Cardiac muscle cell (in vitro differentiated cells and primary cell): ENCODE measurements at regions not wholly inside any gene's neighbourhood (a gene's known extent, or its start where the extent isn't known, plus 50 kb on each side); places are given as distances from the start of the nearest gene placed in this dataset.
"Not testable (repeated sequence)": the region's sequence is repeated elsewhere in the genome, so short reads cannot be mapped to it uniquely, and the experiment has no call there.

ENCODE experiments used
- DNase-seq, 2 donors: peaks; one replicate each; pipeline versions ENCODE4 v3.0.0 to v3.0.0-alpha.2; 2010 to 2017; ENCODE audit warnings: low read depth in 1 of 2, low spot score in 1 of 2
- H3K27ac ChIP-seq: fragments of 200-600 bp; sonication (generic); 2 replicates; pipeline ENCODE4 v1.5.1; 2016
- H3K27me3 ChIP-seq: fragments of 200-600 bp; sonication (generic); 2 replicates; pipeline ENCODE4 v1.6.0; 2016; ENCODE audit warnings: control low read depth
- H3K36me3 ChIP-seq: fragments of 200-600 bp; sonication (generic); 2 replicates; pipeline ENCODE4 v1.5.1; 2016; ENCODE audit warnings: control low read depth
- H3K4me1 ChIP-seq: fragments of 200-600 bp; sonication (generic); 2 replicates; pipeline ENCODE4 v1.8.1; 2017; ENCODE audit warnings: low read depth, mild to moderate bottlenecking, mixed run types
- H3K4me3 ChIP-seq: fragments of 200-600 bp; sonication (generic); 2 replicates; pipeline ENCODE4 v1.5.1; 2016; ENCODE audit warnings: mild to moderate bottlenecking
- H3K9me3 ChIP-seq: fragments of 200-600 bp; sonication (generic); 2 replicates; pipeline ENCODE4 v1.5.1; 2017; ENCODE audit warnings: low read depth, mild to moderate bottlenecking, control low read depth
- TF ChIP-seq, protein P1 (sequence below): IDR thresholded peaks from 2 replicates; pipeline ENCODE4 v1.5.1; 2012; ENCODE audit warnings: low read depth, mild to moderate bottlenecking, low read length

DNA sequence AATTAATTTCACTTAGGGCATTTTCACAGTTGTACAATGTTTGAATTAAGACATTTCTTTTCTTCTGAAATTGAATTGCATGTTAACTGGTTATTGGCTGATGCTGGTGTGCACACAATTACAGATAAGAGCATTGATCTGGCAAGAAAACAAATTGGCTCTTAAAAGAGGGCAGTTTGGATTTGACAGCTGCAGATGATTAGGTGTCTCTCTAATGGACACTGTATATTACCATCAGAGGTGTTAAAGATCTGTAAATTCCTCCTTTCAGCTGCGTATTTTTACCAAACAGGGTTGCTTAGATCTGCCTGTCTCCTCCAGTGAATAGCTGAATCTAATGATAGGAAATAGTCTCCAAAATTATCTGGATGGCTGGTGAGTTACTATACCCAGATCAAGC, 198.5 kb downstream of the BLID start:
- Histone ChIP-seq H3K4me1 (no peaks in the 10 kb centered on the region), H3K4me3 (no peak overlapping the region), H3K9me3 (no peaks in the 10 kb centered on the region), H3K27ac (no peak overlapping the region), H3K27me3 (no peaks in the 10 kb centered on the region), H3K36me3 (no peaks in the 10 kb centered on the region)
- TF ChIP-seq, protein P1, sequence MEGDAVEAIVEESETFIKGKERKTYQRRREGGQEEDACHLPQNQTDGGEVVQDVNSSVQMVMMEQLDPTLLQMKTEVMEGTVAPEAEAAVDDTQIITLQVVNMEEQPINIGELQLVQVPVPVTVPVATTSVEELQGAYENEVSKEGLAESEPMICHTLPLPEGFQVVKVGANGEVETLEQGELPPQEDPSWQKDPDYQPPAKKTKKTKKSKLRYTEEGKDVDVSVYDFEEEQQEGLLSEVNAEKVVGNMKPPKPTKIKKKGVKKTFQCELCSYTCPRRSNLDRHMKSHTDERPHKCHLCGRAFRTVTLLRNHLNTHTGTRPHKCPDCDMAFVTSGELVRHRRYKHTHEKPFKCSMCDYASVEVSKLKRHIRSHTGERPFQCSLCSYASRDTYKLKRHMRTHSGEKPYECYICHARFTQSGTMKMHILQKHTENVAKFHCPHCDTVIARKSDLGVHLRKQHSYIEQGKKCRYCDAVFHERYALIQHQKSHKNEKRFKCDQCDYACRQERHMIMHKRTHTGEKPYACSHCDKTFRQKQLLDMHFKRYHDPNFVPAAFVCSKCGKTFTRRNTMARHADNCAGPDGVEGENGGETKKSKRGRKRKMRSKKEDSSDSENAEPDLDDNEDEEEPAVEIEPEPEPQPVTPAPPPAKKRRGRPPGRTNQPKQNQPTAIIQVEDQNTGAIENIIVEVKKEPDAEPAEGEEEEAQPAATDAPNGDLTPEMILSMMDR = no peak
- no peak for DNase-seq

DNA sequence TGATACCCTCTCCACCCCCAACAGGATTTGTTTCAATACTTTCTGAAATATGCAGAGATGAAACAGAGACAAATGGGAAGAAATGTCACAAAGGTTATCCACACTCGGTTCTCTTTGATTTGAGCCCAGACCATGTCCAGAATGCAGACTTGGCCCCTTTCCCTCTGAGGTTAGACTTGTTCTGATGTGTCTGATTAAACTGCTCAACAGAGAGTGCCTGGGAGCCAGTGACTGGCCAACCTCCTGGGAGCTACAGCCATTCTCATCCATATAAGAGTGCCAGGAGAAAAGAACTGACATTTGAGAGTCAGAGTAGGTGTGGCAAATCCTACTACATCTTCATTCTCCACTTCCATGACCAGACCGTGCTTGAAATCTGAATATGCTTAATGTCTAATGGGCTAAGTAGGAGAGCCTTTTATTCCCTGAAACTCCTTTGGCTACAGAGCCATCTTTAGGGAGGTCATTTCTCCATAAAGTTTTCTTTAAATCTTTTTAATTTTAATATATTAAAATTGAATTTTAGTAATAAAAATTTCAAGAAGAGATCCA, 201.4 kb downstream of the BLID start:
- H3K4me3 ChIP-seq = no peak overlapping the region
- TF ChIP-seq, protein P1 = no peak
- H3K27ac ChIP-seq = no peak overlapping the region
- no peaks in the 10 kb centered on the region for H3K4me1 ChIP-seq
- no peaks in the 10 kb centered on the region for H3K36me3 ChIP-seq
- H3K27me3 ChIP-seq = no peaks in the 10 kb centered on the region
- no peak for DNase-seq
- H3K9me3 ChIP-seq = no peaks in the 10 kb centered on the region

DNA sequence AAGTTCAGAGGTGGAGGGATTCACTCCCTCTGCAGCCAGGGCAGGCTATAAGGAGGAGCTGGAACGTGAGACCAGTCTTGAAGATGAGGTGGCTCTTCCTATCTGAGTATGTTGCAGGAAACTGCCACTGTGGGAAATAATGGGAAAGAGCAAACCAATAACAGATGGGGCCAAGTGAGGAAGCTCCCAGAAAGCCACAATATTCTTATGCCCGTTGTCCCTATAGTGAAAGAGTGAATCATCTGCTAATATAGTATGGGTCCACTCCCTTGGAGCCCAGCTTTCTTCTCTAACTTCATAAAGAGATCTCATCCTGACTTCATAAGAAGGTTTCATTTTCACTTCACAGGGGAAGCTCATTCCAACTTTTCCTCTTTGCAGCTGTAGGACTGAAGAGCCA, 206.4 kb downstream of the BLID start:
- Histone ChIP-seq H3K4me1 (no peaks in the 10 kb centered on the region), H3K9me3 (no peaks in the 10 kb centered on the region), H3K27me3 (no peaks in the 10 kb centered on the region), H3K4me3 (no peak overlapping the region), H3K27ac (no peak overlapping the region), H3K36me3 (no peaks in the 10 kb centered on the region)
- TF ChIP-seq, protein P1 = no peak
- no peak for DNase-seq

DNA sequence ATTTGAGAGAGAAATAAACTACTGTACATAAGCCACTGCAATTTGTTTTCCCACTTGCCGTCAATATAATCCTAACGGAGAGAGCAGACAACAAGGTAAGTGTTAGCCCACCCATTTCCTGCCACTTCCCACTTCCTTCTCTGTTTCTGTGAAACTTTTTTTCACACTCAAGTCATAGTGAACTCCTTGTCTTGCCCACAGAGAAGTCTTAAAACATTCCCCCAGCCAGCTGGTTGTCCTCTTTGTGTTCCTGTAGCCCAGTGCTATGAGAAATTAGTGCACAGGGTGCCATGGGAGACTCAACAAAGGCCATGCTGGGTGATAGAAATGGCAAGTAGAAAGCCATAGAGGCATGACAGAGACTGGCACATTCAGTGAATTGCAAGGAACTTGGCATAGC, 208.6 kb downstream of the BLID start:
- Histone ChIP-seq H3K9me3 (no peaks in the 10 kb centered on the region), H3K4me3 (no peak overlapping the region), H3K27ac (no peak overlapping the region), H3K4me1 (no peaks in the 10 kb centered on the region), H3K36me3 (no peaks in the 10 kb centered on the region), H3K27me3 (no peaks in the 10 kb centered on the region)
- DNase-seq = no peak
- TF ChIP-seq, protein P1 = no peak

DNA sequence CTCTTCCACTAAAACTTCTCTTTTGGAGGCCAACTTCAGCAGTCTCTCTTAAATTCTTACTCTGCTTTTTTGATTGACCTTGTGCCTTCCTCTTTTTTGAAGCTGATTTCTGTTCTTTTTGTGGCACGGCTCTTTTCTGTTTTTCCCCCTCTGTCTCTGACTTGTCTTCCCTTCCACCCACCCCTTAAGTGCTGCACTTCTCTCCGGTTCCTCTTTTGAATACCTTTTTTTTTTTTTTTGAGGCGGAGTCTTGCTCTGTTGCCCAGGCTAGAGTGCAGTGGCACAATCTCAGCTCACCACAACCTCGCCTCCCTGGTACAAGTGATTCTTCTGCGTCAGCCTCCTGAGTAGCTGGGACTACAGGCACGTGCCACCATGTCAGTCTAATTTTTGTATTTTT, 211.9 kb downstream of the BLID start:
- H3K27me3 ChIP-seq = no peaks in the 10 kb centered on the region
- no peaks in the 10 kb centered on the region for H3K9me3 ChIP-seq
- TF ChIP-seq, protein P1 = no peak
- H3K4me1 ChIP-seq = no peaks in the 10 kb centered on the region
- no peaks in the 10 kb centered on the region for H3K36me3 ChIP-seq
- no peak for DNase-seq
- H3K27ac ChIP-seq = no peak overlapping the region
- H3K4me3 ChIP-seq = no peak overlapping the region

DNA sequence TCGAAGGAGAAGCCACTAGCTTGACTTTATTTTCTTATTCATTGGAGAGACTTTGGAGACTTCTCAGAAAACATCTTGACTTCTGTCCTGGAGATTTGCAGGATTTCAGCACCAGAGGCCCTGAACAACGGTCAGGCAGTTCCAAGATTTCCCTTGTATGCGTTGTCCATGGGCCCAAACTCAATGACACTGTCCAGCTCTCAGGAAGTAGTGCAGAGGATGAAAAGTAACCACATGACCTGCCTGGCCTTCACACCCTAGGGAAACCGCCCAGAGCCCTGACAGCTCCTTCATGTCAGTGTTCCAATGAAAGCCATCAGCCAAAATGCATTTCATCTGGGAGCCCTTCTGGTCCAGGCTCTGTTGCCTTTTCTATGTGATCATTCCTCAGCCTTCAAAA, 214.1 kb downstream of the BLID start:
- Histone ChIP-seq H3K4me3 (no peak overlapping the region), H3K36me3 (no peaks in the 10 kb centered on the region), H3K27me3 (no peaks in the 10 kb centered on the region), H3K4me1 (no peaks in the 10 kb centered on the region), H3K27ac (no peak overlapping the region), H3K9me3 (no peaks in the 10 kb centered on the region)
- TF ChIP-seq, protein P1 = no peak
- DNase-seq = no peak

DNA sequence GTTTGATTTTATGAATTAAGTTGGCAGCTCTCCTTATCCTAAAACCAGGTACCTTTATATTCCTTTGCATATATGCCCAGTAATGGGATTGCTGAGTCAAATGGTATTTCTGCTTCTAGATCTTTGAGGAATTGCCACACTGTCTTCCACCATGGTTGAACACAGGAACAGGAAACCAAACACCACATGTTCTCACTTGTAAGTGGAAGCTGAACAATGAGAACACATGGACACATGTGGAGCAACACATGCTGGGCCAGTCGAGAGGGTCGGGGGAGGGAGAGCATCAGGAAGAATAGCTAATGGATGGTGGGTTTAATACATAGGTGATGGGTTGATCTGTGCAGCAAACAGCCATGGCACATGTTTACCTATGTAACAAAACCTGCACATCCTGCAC, 214.6 kb downstream of the BLID start:
- not testable (repeated sequence) for H3K9me3 ChIP-seq, H3K4me1 ChIP-seq

More for the DNA sequence above, 214.6 kb downstream of the BLID start:
- H3K4me3 ChIP-seq, DNase-seq, H3K27me3 ChIP-seq, H3K27ac ChIP-seq, H3K36me3 ChIP-seq: not testable (repeated sequence)
